KMS-11 (cell line): ENCODE measurements at regions not wholly inside any gene's neighbourhood (a gene's known extent, or its start where the extent isn't known, plus 50 kb on each side); places are given as distances from the start of the nearest gene placed in this dataset.

Experiments
- H2AFZ ChIP-seq: fragments of 200-600 bp; sonication (generic); 2 replicates; pipeline ENCODE4 v1.6.1; 2016; ENCODE audit warnings: antibody characterized with exemption, mixed run types, low read depth
- H3K27ac ChIP-seq: fragments of 200-600 bp; sonication (generic); 2 replicates; pipeline ENCODE4 v1.6.1; 2016; ENCODE audit warnings: mild to moderate bottlenecking, mixed run types
- H3K27me3 ChIP-seq: fragments of 200-600 bp; sonication (generic); 2 replicates; pipeline ENCODE4 v1.6.1; 2017; ENCODE audit warnings: mild to moderate bottlenecking, low read depth, mixed run types, moderate library complexity; ENCODE audit not compliant: insufficient read depth
- H3K36me3 ChIP-seq: fragments of 200-600 bp; sonication (generic); 2 replicates; pipeline ENCODE4 v1.6.1; 2017; ENCODE audit warnings: mild to moderate bottlenecking, mixed run types; ENCODE audit not compliant: insufficient read depth
- H3K4me1 ChIP-seq: fragments of 200-600 bp; sonication (generic); 2 replicates; pipeline ENCODE4 v1.6.1; 2016; ENCODE audit warnings: mild to moderate bottlenecking, low read depth, mixed run types; ENCODE audit not compliant: poor library complexity, severe bottlenecking
- H3K4me2 ChIP-seq: fragments of 200-600 bp; sonication (generic); 2 replicates; pipeline ENCODE4 v1.7.0; 2016; ENCODE audit warnings: mild to moderate bottlenecking, mixed run types
- H3K4me3 ChIP-seq: fragments of 200-600 bp; sonication (generic); IDR thresholded peaks from 2 replicates; pipeline ENCODE4 v1.6.1; 2017; ENCODE audit warnings: low read depth, low read length, mixed read lengths; ENCODE audit not compliant: insufficient read depth
- H3K79me2 ChIP-seq: fragments of 200-600 bp; sonication (generic); 2 replicates; pipeline ENCODE4 v1.6.1; 2016; ENCODE audit warnings: low read depth, mixed run types; ENCODE audit not compliant: insufficient read depth
- H3K9ac ChIP-seq: fragments of 200-600 bp; sonication (generic); 2 replicates; pipeline ENCODE4 v1.6.1; 2016; ENCODE audit warnings: mild to moderate bottlenecking, mixed run types
- H4K20me1 ChIP-seq: fragments of 200-600 bp; sonication (generic); 2 replicates; pipeline ENCODE4 v1.6.1; 2016; ENCODE audit warnings: mild to moderate bottlenecking, mixed run types; ENCODE audit not compliant: insufficient read depth
- TF ChIP-seq, protein P1 (sequence below): fragments of 200-600 bp; sonication (generic); conservative IDR thresholded peaks from 2 replicates; pipeline ENCODE4 v1.6.1; 2017; ENCODE audit warnings: low read depth, mild to moderate bottlenecking, antibody characterized with exemption, low read length, moderate library complexity, mixed read lengths

DNA sequence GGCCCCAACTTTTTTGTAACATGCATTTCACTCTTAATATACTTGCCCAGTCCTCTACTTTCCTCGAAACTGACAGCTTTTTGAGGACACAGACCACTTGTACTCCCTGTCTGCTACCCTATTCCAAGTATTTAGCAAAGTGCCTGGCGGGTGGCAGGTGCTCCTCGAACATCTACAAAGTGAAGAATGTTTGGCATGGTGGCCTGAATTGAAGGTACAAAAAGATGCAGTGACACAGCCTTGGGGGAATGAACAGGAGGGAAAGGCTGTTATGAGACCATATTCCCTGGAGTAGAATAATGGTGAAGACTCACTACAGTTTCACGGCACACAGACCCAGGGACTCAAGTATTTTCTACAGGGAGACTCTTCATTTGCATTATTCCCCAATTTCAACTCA is 590.9 kb downstream of the PRELID2 start:
- TF ChIP-seq, protein P1, sequence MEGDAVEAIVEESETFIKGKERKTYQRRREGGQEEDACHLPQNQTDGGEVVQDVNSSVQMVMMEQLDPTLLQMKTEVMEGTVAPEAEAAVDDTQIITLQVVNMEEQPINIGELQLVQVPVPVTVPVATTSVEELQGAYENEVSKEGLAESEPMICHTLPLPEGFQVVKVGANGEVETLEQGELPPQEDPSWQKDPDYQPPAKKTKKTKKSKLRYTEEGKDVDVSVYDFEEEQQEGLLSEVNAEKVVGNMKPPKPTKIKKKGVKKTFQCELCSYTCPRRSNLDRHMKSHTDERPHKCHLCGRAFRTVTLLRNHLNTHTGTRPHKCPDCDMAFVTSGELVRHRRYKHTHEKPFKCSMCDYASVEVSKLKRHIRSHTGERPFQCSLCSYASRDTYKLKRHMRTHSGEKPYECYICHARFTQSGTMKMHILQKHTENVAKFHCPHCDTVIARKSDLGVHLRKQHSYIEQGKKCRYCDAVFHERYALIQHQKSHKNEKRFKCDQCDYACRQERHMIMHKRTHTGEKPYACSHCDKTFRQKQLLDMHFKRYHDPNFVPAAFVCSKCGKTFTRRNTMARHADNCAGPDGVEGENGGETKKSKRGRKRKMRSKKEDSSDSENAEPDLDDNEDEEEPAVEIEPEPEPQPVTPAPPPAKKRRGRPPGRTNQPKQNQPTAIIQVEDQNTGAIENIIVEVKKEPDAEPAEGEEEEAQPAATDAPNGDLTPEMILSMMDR: no peak
- Histone ChIP-seq H2AFZ (no peak overlapping the region), H3K4me3 (no peak overlapping the region), H3K36me3 (no peaks in the 10 kb centered on the region), H3K4me2 (no peak overlapping the region), H3K27ac (no peak overlapping the region), H3K79me2 (no peaks in the 10 kb centered on the region), H3K4me1 (no peaks in the 10 kb centered on the region), H3K27me3 (no peaks in the 10 kb centered on the region), H3K9ac (no peak overlapping the region), H4K20me1 (no peaks in the 10 kb centered on the region)

DNA sequence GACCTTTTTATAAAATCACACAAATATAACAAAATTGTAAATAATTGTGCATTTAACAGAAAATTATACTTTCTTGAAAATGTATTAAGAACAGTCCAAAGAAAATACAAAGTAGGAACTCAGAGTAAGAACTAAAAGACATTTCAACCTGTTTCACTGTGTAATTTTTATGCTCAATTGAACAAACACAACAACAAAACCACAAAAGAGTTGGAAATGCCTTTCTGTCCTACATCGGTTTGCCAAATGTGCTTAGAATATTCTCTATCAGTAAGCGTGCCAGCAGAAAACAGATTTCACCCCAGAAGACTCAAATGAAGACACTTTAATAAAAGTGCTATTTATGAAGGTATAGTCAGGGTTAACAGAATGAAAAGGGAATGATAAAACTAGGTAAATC is 592.1 kb downstream of the PRELID2 start:
- TF ChIP-seq, protein P1: no peak

DNA sequence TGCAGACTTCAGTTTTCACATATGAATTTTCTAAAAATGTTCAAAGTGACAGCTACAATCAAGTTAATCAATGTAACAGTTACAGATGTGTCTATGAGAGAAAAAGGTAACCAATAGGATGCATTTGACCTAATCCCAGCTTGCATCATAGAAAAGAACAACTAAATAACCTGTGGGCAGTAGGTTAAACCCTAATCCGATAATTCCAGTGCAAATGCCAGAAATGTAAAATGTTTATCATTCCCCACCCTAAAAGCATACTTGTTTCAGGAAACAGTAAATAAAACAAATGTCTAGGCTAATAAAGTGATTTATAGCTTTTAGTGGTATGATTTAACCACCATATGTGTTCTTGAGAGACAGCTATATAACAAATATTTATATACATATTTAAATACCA is 592.6 kb downstream of the PRELID2 start:
- no peaks in the 10 kb centered on the region for H3K27me3 ChIP-seq
- TF ChIP-seq, protein P1: no peak
- no peaks in the 10 kb centered on the region for H3K36me3 ChIP-seq
- no peak overlapping the region for H3K4me3 ChIP-seq
- no peaks in the 10 kb centered on the region for H3K4me1 ChIP-seq
- no peak overlapping the region for H3K4me2 ChIP-seq
- no peaks in the 10 kb centered on the region for H3K79me2 ChIP-seq
- H3K27ac ChIP-seq: no peak overlapping the region
- no peak overlapping the region for H2AFZ ChIP-seq
- H4K20me1 ChIP-seq: no peaks in the 10 kb centered on the region
- H3K9ac ChIP-seq: no peak overlapping the region

More for the DNA sequence above, 592.1 kb downstream of the PRELID2 start:
- Histone ChIP-seq H3K4me3 (no peak overlapping the region), H4K20me1 (no peaks in the 10 kb centered on the region), H2AFZ (no peak overlapping the region), H3K27ac (no peak overlapping the region), H3K27me3 (no peaks in the 10 kb centered on the region), H3K36me3 (no peaks in the 10 kb centered on the region), H3K4me2 (no peak overlapping the region), H3K9ac (no peak overlapping the region), H3K79me2 (no peaks in the 10 kb centered on the region), H3K4me1 (no peaks in the 10 kb centered on the region)

DNA sequence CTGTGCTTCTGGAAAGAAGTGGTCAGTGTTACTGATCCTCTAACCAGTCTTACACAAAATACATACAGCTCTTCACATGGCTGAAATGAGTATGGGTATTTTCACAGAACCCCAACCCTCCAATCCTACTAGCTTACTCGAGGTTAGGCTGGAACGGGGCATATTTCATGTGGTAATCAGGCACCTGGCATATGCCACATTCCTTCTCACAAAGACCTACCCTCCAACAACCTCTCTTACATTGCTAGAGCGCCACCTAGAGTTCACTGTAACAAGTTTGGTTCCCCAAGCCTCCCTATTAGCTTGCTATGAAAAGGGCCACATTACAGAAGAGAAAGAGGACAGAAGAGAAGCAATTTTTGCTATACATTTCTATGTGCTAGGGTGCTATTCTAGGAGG is 597.3 kb downstream of the PRELID2 start:
- Histone ChIP-seq H3K79me2 (no peaks in the 10 kb centered on the region), H3K4me3 (no peak overlapping the region), H2AFZ (no peak overlapping the region), H4K20me1 (no peaks in the 10 kb centered on the region), H3K36me3 (no peaks in the 10 kb centered on the region), H3K9ac (no peak overlapping the region), H3K4me1 (no peaks in the 10 kb centered on the region), H3K27me3 (no peaks in the 10 kb centered on the region), H3K4me2 (no peak overlapping the region), H3K27ac (no peak overlapping the region)
- TF ChIP-seq, protein P1: peak; percentile 81
